EL (cell line): ENCODE measurements at regions not wholly inside any gene's neighbourhood (a gene's known extent, or its start where the extent isn't known, plus 50 kb on each side); places are given as distances from the start of the nearest gene placed in this dataset.

Source experiments
- DNase-seq: peaks from one replicate; pipeline ENCODE4 v3.0.0-alpha.2; 2016

DNA sequence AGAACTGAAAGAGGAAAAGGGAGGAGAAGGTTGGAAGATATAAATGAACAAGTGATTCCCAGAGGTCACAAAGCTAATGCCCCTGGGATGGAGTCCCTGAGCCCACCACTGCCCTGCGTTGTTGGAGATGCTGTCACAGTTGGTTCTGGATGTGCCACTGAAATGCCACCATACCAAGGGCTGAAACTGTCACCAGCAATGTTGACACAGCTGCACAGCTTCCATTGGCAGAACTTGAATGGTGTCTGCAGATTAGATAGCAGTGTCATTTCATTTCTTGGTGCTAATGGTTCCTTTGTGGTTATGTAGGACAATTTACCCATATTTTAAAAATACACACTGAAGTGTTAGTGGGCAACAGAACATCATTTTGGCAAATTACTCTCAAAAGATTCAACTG is 120.7 kb downstream of the TBXT start:
- DNase-seq = no peak

GRCh38 chr6:166046226-166046625 is 121.4 kb downstream of the TBXT start:
- DNase-seq = peak; percentile 88

DNA sequence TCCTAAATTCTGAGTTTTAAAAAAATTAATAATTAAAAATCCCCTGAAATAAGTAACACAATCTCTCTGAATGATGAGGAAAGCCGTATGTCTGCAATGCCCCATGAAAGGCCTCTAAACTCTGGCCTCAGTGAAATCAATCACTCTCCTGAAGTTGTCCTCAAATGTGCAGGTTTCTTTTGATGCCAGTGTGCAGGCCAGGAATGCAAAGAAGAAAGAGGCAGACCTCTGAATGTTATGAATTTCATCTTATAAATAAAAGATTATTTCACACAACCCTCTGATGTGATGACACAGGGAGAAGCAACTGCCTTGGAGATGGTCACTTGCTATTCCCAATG is 121.8 kb downstream of the TBXT start:
- DNase-seq = no peak

DNA sequence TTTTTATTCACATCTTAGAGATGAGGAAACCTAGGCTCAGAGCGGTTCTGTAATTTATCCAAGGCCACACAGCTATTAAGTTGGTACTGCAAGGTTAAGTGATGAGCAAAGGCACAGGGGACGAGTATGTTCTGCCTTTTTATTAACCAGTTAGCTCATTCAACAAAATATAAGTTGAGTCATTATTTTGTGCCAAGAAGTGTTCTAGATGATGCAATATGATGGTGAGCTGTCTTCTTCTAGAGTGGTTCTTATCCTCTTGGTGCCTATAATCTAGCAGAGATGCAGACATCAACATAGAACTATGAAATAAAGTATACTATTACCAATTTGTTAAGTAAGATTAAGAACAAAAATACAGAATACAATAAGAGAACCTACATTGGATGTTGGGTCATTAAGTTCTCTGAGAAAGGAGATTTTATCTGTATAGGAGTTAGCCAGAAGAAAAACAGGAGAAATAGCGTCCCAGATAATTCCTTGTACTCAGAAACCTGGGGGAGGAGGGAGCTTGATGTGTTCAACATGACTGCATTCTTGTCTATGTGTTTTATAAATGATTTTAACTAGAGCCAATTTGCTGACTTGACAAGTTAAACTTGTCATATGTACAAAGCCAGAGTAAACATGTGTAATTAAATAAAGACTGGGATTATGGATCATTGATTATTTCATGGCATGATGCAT is 122.3 kb downstream of the TBXT start:
- DNase-seq = peak; percentile 11

- no peak for DNase-seq
Observed at GRCh38 chr6:166041277-166041676, 126.4 kb downstream of the TBXT start.

GRCh38 chr6:166040292-166040691 is 127.4 kb downstream of the TBXT start:
- DNase-seq = no peak

- peak; percentile 12 for DNase-seq
Observed at GRCh38 chr6:166036316-166037095, 131.1 kb downstream of the TBXT start.

GRCh38 chr6:166032366-166033200 is 135.1 kb downstream of the TBXT start:
- DNase-seq = peak; percentile 88

DNA sequence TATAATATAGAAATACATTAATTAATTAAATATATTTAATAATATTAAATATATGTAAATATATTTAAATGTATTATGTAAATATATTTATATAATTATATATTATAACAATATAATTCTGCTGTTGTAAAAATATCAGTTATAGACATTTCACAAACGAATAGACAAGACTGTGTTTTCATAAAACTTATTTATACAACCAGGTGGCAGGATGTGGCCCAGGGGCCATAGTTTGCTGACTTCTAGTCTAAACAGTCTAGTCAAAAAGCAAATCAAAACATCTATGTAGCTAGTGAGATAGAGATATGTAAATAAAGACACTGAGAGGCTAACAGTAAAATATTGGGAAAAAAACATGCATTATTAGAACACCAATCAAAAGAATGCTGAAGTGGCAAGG is 136.4 kb downstream of the TBXT start:
- no peak for DNase-seq

DNA sequence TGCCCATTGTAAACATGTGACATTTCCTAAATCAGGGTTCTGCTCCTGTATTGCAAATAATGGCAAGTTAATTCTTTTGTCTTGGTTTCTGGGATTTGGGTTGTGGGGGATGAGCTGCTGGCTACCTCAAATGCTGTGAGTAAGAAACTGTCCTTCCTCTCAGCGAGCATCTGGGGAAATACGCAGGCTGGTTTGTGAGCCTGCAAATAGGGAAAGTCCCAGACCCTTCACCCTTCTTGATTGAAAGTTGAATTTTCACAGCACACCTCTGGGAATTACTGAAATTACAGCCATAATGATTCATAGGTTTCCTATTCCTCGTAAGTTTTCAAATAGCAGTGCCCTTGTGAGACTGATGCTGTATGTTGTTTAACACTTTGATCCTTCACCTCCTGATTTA is 138.1 kb downstream of the TBXT start:
- DNase-seq = peak; percentile 2

DNA sequence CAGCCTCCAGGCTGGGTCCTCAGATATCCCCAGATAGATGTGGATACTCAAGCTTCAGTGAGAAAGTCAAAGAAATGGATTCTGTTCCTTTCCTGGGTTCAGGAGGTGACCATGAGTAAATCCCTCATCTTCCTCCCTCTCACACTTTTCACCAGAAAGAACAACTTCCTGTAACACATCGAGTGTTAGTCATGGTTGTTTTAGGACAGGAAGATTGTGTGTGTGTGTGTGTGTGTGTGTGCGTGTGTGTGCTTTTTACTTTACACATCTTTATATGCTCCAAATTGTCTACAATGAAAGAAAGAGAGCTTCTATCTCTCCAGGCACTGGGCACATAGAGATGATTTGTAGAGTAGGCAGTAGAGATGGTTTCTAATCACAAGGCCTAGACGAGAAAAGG is 139.9 kb downstream of the TBXT start:
- DNase-seq = peak; percentile 35

DNA sequence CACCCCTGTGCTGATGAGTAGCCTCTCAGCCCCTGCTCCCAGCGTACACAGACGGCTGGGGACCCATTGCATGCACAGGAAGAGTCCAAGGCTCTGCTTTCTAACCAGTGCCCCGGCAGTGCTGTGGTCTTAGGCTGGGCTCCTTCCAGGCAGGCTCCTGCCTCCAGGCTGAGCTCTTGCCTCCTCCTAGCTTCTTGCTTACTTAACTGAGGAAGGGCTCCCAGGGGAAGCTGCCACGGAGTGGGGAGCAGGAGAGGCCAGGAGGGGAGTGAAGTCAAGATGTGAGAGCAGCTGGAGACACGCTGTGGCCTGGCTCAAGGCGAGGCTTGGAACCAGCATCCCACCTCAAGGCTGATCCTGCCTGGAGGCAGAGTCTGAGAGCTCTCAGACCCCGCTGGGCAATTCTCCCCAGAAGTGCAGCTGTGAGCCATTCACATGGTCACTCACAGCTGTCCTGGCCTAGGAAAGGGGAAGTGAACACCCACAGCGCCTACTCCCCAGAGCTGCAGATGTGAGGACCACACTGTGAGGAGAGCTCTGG is 141.0 kb downstream of the TBXT start:
- no peak for DNase-seq

DNA sequence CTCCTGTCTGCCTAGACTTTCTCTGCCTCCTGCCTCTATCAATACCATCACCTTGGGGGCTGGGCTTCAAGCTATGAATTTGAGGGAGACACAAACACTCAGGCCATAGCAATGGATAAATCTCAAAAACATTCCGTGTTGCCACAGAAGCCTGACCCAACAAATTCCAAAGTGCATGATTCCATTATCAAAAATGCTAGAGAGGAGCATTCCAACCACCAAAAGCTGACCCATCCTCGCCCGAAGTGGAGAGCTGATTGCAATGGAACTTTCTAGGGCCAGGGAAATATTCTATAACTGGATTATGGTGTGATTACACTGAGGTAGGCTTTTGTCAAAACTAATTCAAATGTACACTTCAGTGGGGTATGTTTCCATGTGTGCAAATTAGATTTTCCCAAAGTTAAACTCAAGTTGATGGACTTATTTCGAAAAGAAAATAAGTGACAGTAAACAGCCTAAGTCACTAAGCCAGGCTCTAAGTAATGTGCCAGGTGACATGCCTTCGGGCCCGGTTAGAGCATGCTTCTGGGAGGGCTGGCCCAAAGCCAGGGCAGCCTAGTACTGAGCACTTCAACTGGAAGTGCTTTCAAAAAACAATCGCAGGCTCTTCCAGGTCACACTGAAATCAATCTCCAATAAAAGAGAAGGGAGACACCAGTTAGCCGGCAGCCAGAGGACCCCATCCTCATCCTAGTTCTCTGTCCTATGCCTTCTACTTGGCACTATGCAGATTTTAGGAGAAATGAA is 142.3 kb downstream of the TBXT start:
- DNase-seq = peak; percentile 94

DNA sequence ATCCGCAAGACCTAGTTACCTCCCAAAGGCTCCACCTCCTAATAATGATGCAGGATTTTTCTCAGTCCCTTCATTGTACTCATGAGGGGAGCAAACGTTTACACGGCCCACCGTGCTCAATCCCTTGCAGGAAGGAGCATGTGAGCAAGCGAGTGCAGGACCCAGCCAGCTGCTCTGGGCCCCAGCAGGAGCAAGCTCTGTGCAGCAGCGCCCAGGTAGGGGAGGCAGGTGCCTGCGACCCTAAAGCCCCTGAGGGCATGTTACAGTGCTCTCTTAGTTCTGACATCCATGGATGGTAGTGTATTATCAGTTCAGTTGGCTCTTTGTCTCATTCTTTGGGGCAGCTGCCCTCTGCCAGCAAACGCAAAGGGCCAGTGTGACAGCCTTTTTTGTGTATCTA is 143.4 kb downstream of the TBXT start:
- DNase-seq = no peak

DNA sequence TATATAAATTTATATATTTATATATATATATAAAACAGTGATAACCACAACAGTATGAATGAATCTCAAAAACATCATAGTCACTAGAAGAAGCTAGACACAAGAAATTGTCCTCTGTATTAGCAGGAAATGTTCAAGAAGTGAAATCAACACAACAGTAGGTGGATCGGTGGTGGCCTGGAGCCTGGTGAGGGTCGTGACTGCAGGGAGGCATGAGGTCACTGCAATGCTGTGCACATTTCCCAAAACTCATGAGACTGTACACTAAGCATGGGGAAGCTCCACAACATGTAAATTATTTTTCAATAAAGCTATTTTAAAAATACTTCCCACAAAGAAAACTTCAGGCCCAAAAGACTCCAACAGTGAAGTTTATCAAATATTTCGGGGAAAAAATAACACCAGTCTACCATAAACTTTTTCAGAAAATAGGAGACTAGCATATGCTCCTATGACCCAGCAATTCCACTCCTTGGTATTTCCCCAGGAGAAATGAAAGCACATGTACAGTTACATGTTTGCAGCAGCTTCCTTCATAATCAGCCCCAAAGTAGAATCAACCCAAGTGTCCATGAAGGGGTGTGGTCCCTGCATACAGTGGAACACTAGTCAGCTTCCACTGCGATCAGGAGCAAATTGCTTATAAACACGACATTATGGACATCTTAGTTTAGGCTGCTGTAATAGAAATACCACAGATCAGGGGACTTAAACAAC is 144.2 kb downstream of the TBXT start:
- DNase-seq = no peak

- no peak for DNase-seq
Observed at GRCh38 chr6:166021429-166021828, 146.2 kb downstream of the TBXT start.

- no peak for DNase-seq
Observed at GRCh38 chr6:166019214-166019613, 148.4 kb downstream of the TBXT start.

GRCh38 chr6:166017032-166017635 is 150.5 kb downstream of the TBXT start:
- DNase-seq = no peak

DNA sequence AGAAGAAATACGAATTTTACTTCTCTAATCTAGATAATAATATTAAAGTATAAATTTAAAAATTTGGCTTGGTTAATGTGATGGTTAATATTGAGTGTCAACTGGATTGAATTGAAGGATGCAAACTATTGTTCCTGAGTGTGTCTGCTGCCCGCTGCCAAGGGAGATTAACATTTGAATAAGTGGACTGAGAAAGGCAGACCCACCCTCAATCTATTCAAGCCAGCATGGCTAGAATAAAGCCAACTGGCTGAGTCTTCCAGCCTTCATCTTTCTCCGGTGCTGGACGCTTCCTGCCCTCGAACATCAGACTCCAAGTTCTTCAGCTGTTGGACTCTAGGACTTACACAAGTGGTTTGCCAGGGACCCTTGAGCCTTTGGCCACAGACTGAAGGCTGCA is 152.7 kb downstream of the TBXT start:
- DNase-seq = no peak

- peak; percentile 53 for DNase-seq
Observed at GRCh38 chr6:166010136-166010960, 157.3 kb downstream of the TBXT start.
